22Rv1 (cell line): ENCODE measurements at regions not wholly inside any gene's neighbourhood (a gene's known extent, or its start where the extent isn't known, plus 50 kb on each side); places are given as distances from the start of the nearest gene placed in this dataset.

ENCODE experiments used
- CTCF ChIP-seq: fragments of 450-650 bp; IDR thresholded peaks from 2 replicates; pipeline ENCODE4 v1.5.1; 2017; ENCODE audit warnings: mild to moderate bottlenecking
- ZFX ChIP-seq: fragments of 450-650 bp; IDR thresholded peaks from 2 replicates; pipeline ENCODE4 v1.6.1; 2017; ENCODE audit warnings: antibody characterized with exemption, borderline replicate concordance

GRCh38 chr5:35319333-35320002, 89.2 kb upstream of the PRLR start:
- TF ChIP-seq CTCF (no peak), ZFX (no peak)
